GM13977 (cell line): ENCODE measurements at regions not wholly inside any gene's neighbourhood (a gene's known extent, or its start where the extent isn't known, plus 50 kb on each side); places are given as distances from the start of the nearest gene placed in this dataset.

Source experiments
- DNase-seq: peaks from one replicate; pipeline ENCODE4 v3.0.0; 2012; ENCODE audit warnings: low spot score
- CTCF ChIP-seq: IDR thresholded peaks from 2 replicates; pipeline ENCODE4 v1.5.1; 2012; ENCODE audit warnings: mild to moderate bottlenecking, control low read depth; ENCODE audit not compliant: insufficient read depth; ENCODE audit errors: extremely low read depth, missing control alignments
- in situ Hi-C: fragments of 300-500 bp; cut with MboI; formaldehyde crosslinking; loops from one replicate; pipeline ENCODE4 v1.12.0; 2022; ENCODE audit warnings: low sequenced_read_pairs, low pct_unique_long_range_greater_than_20kb, mixed read lengths, inconsistent platforms; ENCODE audit not compliant: unreplicated experiment

GRCh38 chr12:78683626-78684025 is 180.9 kb upstream of the SYT1 start:
- TF ChIP-seq CTCF = no peak
- DNase-seq = no peak
- in situ Hi-C loops = no loop called here

GRCh38 chr12:78684419-78684818 is 180.2 kb upstream of the SYT1 start:
- no peak for TF ChIP-seq CTCF
- no peak for DNase-seq
- in situ Hi-C loops = no loop called here

GRCh38 chr12:78695749-78696148 is 168.8 kb upstream of the SYT1 start:
- in situ Hi-C loops = no loop called here
- no peak for TF ChIP-seq CTCF
- DNase-seq = no peak

GRCh38 chr12:78696267-78696666 is 168.3 kb upstream of the SYT1 start:
- DNase-seq = no peak
- in situ Hi-C loops = no loop called here

GRCh38 chr12:78697817-78698415 is 166.7 kb upstream of the SYT1 start:
- in situ Hi-C loops = no loop called here
- DNase-seq = no peak

More at GRCh38 chr12:78696267-78696666, 168.3 kb upstream of the SYT1 start:
- no peak for TF ChIP-seq CTCF

GRCh38 chr12:78698747-78699146 is 165.8 kb upstream of the SYT1 start:
- in situ Hi-C loops = no loop called here
- no peak for TF ChIP-seq CTCF
- no peak for DNase-seq

More at GRCh38 chr12:78697817-78698415, 166.7 kb upstream of the SYT1 start:
- no peak for TF ChIP-seq CTCF
